Stomach (tissue), 4 donors: ENCODE measurements at regions not wholly inside any gene's neighbourhood (a gene's known extent, or its start where the extent isn't known, plus 50 kb on each side); places are given as distances from the start of the nearest gene placed in this dataset.

Experiments used
- EP300 ChIP-seq: sonication (generic); formaldehyde crosslinking; IDR thresholded peaks from one replicate; pipeline ENCODE4 v1.6.1; 2017; ENCODE audit warnings: antibody characterized with exemption
- POLR2A ChIP-seq, 4 donors: fragments of 450-650 bp; IDR thresholded peaks; one replicate each; pipeline ENCODE4 v1.6.1; 2016; ENCODE audit warnings: antibody characterized with exemption in 4 of 4, control low read depth in 2 of 4, mild to moderate bottlenecking in 1 of 4, moderate library complexity in 1 of 4
- POLR2AphosphoS5 ChIP-seq, 3 donors: sonication (generic); formaldehyde crosslinking; IDR thresholded peaks; one replicate each; pipeline ENCODE4 v1.6.1; 2016; ENCODE audit warnings: antibody characterized with exemption in 3 of 3
- TF ChIP-seq, protein P1 (sequence below), 7 experiments: fragments of 450-650 bp in 4 of 7; fragments of 200-600 bp in 3 of 7; sonication (generic) in 3 of 7; IDR thresholded peaks; one replicate each; pipeline ENCODE4 v1.5.1; 2016 to 2019; ENCODE audit warnings: antibody characterized with exemption in 7 of 7, control low read depth in 2 of 7, mild to moderate bottlenecking in 1 of 7

DNA sequence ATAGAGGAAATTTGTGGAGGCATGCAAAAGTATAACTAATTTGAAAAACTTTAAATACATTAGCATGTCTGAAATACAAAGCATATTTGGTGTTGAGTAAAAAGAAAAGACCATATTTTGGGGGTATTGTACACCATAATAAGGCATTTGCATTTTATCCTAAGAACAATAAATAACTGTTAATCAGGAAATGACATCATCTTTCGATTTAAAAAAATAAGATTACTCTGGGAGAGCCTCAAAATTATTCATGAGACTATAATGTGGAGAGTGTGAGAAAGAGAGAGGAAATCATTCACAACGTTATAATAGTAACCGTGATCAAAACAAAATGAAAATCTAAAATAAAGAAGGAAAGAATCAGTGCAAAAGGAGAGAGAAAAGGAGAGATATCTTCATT, 712.3 kb upstream of the POT1 start:
- TF ChIP-seq, protein P1, sequence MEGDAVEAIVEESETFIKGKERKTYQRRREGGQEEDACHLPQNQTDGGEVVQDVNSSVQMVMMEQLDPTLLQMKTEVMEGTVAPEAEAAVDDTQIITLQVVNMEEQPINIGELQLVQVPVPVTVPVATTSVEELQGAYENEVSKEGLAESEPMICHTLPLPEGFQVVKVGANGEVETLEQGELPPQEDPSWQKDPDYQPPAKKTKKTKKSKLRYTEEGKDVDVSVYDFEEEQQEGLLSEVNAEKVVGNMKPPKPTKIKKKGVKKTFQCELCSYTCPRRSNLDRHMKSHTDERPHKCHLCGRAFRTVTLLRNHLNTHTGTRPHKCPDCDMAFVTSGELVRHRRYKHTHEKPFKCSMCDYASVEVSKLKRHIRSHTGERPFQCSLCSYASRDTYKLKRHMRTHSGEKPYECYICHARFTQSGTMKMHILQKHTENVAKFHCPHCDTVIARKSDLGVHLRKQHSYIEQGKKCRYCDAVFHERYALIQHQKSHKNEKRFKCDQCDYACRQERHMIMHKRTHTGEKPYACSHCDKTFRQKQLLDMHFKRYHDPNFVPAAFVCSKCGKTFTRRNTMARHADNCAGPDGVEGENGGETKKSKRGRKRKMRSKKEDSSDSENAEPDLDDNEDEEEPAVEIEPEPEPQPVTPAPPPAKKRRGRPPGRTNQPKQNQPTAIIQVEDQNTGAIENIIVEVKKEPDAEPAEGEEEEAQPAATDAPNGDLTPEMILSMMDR (IDR thresholded peaks at IDR 0.05) = no peak
- no peak for TF ChIP-seq POLR2A (IDR thresholded peaks at IDR 0.05)
- no peak for TF ChIP-seq POLR2AphosphoS5 (IDR thresholded peaks at IDR 0.05)
- TF ChIP-seq EP300 = no peak
